K562 (cell line): ENCODE measurements at regions not wholly inside any gene's neighbourhood (a gene's known extent, or its start where the extent isn't known, plus 50 kb on each side); places are given as distances from the start of the nearest gene placed in this dataset.

Experiments
- ATAC-seq: fragments of 200-7000 bp; cut with Tn5 transposase; 3 replicates; pipeline ENCODE4 v1.9.1; 2020; ENCODE audit warnings: moderate library complexity
- BruUV-seq: library from RNA; stranded (reverse); fragments of 400-500 nt; replicated peaks from 2 replicates; lab custom pipeline; 2021; lab: Mats Ljungman, UMichigan
- CTCF ChIA-PET: fragments of 300-600 bp; formaldehyde crosslinking; extraction: SDS; loops from one replicate; lab custom pipeline; 2021; ENCODE audit warnings: low intra/inter-chr PET ratio; lab: Yijun Ruan, JAX
- POLR2A ChIA-PET: fragments of 300-600, 350-650 bp; sonication (Branson Sonifier 250); formaldehyde crosslinking; extraction: SDS; loops from one replicate; lab custom pipeline; 2021; ENCODE audit warnings: antibody characterized with exemption, inconsistent platforms; lab: Yijun Ruan, JAX
- DNase-seq, 4 experiments: peaks; one replicate each; pipeline versions ENCODE4 v3.0.0 to v3.0.0-alpha.2; 2011 to 2018; ENCODE audit warnings: low spot score in 3 of 4, mixed read lengths in 3 of 4; ENCODE audit errors: extremely low read depth in 1 of 4
- FAIRE-seq: peaks from 2 replicates; lab custom pipeline; 2011; peaks lifted over from hg19 to GRCh38; lab: Jason Lieb, UNC
- H2AFZ ChIP-seq: 2 replicates; pipeline ENCODE4 v1.6.0; 2011; ENCODE audit warnings: low read depth, low read length, control low read depth, inconsistent platforms
- H3K27ac ChIP-seq: fragments of 200-600 bp; 3 replicates; pipeline ENCODE4 v1.8.0; 2011; ENCODE audit warnings: low read depth, mild to moderate bottlenecking, control low read depth, inconsistent platforms, low read length, moderate library complexity, mixed read lengths; ENCODE audit errors: extremely low read depth
- H3K27me3 ChIP-seq, 2 experiments: fragments of 300-600 bp in 1 of 2; 2 replicates in 1 of 2; 3 replicates in 1 of 2; pipeline versions ENCODE4 v1.6.0 to v1.8.0; 2011; ENCODE audit warnings: inconsistent platforms in 2 of 2, low read length in 2 of 2, mild to moderate bottlenecking in 1 of 2, mixed read lengths in 1 of 2, moderate library complexity in 1 of 2; ENCODE audit not compliant: control insufficient read depth in 2 of 2, insufficient read depth in 2 of 2
- H3K36me3 ChIP-seq: fragments of 300-600 bp; 3 replicates; pipeline ENCODE4 v1.8.0; 2011; ENCODE audit warnings: mild to moderate bottlenecking, low read length, inconsistent platforms; ENCODE audit not compliant: control insufficient read depth, insufficient read depth
- H3K4me1 ChIP-seq, 2 experiments: fragments of 200-600 bp in 1 of 2; replicated peaks in 1 of 2; 2 replicates in 1 of 2; 3 replicates in 1 of 2; pipeline versions ENCODE4 v1.5.1 to v1.8.0; 2011; ENCODE audit warnings: inconsistent platforms in 2 of 2, low read length in 2 of 2, mild to moderate bottlenecking in 1 of 2, mixed read lengths in 1 of 2, moderate library complexity in 1 of 2; ENCODE audit not compliant: control insufficient read depth in 2 of 2, insufficient read depth in 2 of 2
- H3K4me2 ChIP-seq: 2 replicates; pipeline ENCODE4 v1.6.1; 2011; ENCODE audit warnings: low read length, control low read depth, inconsistent platforms, mixed read lengths; ENCODE audit not compliant: insufficient read depth
- H3K4me3 ChIP-seq: fragments of 200-600 bp; sonication (generic), shearing (Covaris generic); 2 replicates; pipeline ENCODE4 v1.5.1; 2016; ENCODE audit warnings: control low read depth, inconsistent platforms
- H3K79me2 ChIP-seq: fragments of 200-600 bp; 3 replicates; pipeline ENCODE4 v1.8.0; 2011; ENCODE audit warnings: low read length, inconsistent platforms; ENCODE audit not compliant: control insufficient read depth, insufficient read depth
- H3K9ac ChIP-seq, 2 experiments: 2 replicates each; pipeline versions ENCODE4 v1.6.0 to v1.6.1; 2011; ENCODE audit warnings: low read depth in 2 of 2, low read length in 2 of 2, control low read depth in 1 of 2, inconsistent platforms in 1 of 2, mild to moderate bottlenecking in 1 of 2, mixed read lengths in 1 of 2; ENCODE audit not compliant: insufficient read depth in 1 of 2
- H3K9me1 ChIP-seq: one replicate; pipeline ENCODE4 v1.6.0; 2011; ENCODE audit warnings: inconsistent platforms, mild to moderate bottlenecking, low read length, moderate library complexity; ENCODE audit not compliant: control insufficient read depth, insufficient read depth
- H3K9me3 ChIP-seq: replicated peaks from 2 replicates; pipeline ENCODE4 v1.5.1; 2011; ENCODE audit warnings: low read depth, low read length, inconsistent platforms; ENCODE audit not compliant: control insufficient read depth, insufficient read depth
- H4K20me1 ChIP-seq: replicated peaks from 2 replicates; pipeline ENCODE4 v1.6.1; 2011; ENCODE audit warnings: low read length, inconsistent platforms, mixed read lengths; ENCODE audit not compliant: control insufficient read depth, insufficient read depth
- BCL6 ChIP-seq: fragments of 250-450 bp; sonication (Bioruptor Pico); IDR thresholded peaks from 2 replicates; pipeline ENCODE4 v1.4.0; 2020
- BDP1 ChIP-seq: IDR thresholded peaks from 3 replicates; pipeline ENCODE4 v1.6.1; 2011; ENCODE audit not compliant: insufficient read length, insufficient read depth
- ESRRA ChIP-seq: fragments of 450-650 bp; IDR thresholded peaks from 2 replicates; pipeline ENCODE4 v1.6.1; 2014; ENCODE audit warnings: low read depth, mild to moderate bottlenecking, moderate library complexity, borderline replicate concordance
- HDAC8 ChIP-seq: fragments of 450-650 bp; IDR thresholded peaks from 2 replicates; pipeline ENCODE4 v1.6.1; 2016; ENCODE audit warnings: mild to moderate bottlenecking, missing genetic modification characterization, moderate library complexity, missing compliant biosample characterization
- RFX1 ChIP-seq: fragments of 450-650 bp; IDR thresholded peaks from 2 replicates; pipeline ENCODE4 v1.6.1; 2016; ENCODE audit warnings: mild to moderate bottlenecking, moderate library complexity
- SMARCB1 ChIP-seq: IDR thresholded peaks from 2 replicates; pipeline ENCODE4 v1.6.1; 2011; ENCODE audit warnings: improper control_type of control experiment, low read depth; ENCODE audit not compliant: insufficient read length
- TAF15 ChIP-seq: fragments of 200-400 bp; formaldehyde crosslinking; IDR thresholded peaks from 2 replicates; pipeline ENCODE4 v1.6.1; 2017; ENCODE audit warnings: mild to moderate bottlenecking, low read depth, low read length, moderate library complexity
- ZNF197 ChIP-seq: fragments of 200-800 bp; sonication (Bioruptor generic); IDR thresholded peaks from 2 replicates; pipeline ENCODE4 v1.6.1; 2016; ENCODE audit warnings: low read depth, missing genetic modification characterization, missing compliant biosample characterization
- ZNF75A ChIP-seq: fragments of 450-650 bp; formaldehyde crosslinking; IDR thresholded peaks from 2 replicates; pipeline ENCODE4 v1.4.0; 2020; ENCODE audit warnings: mild to moderate bottlenecking
- ZNF764 ChIP-seq: fragments of 250-450 bp; sonication (Bioruptor Pico); IDR thresholded peaks from 2 replicates; pipeline ENCODE4 v1.4.0; 2020; ENCODE audit warnings: low read depth, mild to moderate bottlenecking, moderate library complexity
- WGBS: fragments of 100-300 bp; shearing (Covaris generic); methylation state at CpG from one replicate; pipeline ENCODE4 v1.1.6; 2016; ENCODE audit warnings: low coverage, mixed read lengths; ENCODE audit not compliant: insufficient coverage; ENCODE audit errors: missing lambda C conversion rate; 5-methylcytosine and 5-hydroxymethylcytosine counted together
- in situ Hi-C: fragments of 300-500 bp; cut with MboI; formaldehyde crosslinking; loops from 4 replicates; pipeline ENCODE4 v1.15.0; 2018; ENCODE audit warnings: inconsistent platforms, mixed read lengths
- intact Hi-C: fragments of 100-400 bp; cut with micrococcal nuclease; formaldehyde crosslinking; loops from 2 replicates; pipeline ENCODE4 v1.14.2; 2022
- TF ChIP-seq, protein P1 (sequence below): fragments of 450-650 bp; IDR thresholded peaks from 2 replicates; pipeline ENCODE4 v1.6.1; 2016; ENCODE audit warnings: missing biosample characterization, missing genetic modification characterization

DNA sequence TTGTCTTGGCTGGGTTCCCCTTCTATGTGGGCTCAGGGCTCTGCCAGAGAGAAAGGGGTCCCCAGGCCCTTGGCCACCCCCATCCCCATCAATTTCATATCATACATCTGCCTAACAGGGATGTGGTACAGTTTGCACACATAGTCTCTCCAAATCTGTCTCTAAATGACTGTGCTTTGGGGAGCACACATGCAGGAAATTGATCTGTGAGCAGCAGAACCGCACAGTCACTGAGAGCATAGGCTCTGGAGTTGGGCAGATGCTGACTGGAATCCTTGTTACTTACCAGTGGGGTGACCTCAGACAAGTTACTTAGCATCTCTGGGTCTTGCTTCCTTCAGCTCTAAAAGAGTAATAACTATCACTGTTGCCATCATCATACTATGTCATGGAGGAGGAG, 273.9 kb downstream of the ABHD5 start:
- H4K20me1 ChIP-seq, result no peaks in the 10 kb centered on the region
- WGBS, result 0% methylated on average over 1 of the region's 1 CpG
- no peak overlapping the region for H3K9ac ChIP-seq
- in situ Hi-C loops, result no loop called here
- no peak for ATAC-seq
- POLR2A ChIA-PET, result interaction anchor here (0.6 kb wide), 1 partner anchor 15 kb away, joined by 3 read pairs; no protein-coding TSS in a partner anchor
- FAIRE-seq, result no peak
- no peak overlapping the region for H3K27ac ChIP-seq
- H3K4me3 ChIP-seq, result no peak overlapping the region
- peaks cover 19 to 33% of the 10 kb centered on the region in 2 experiments for H3K27me3 ChIP-seq
- BruUV-seq, result no TSS peak
- no peaks in the 10 kb centered on the region for H3K79me2 ChIP-seq
- CTCF ChIA-PET, result no interaction called here
- no peaks in the 10 kb centered on the region for H3K4me1 ChIP-seq
- H3K4me2 ChIP-seq, result no peak overlapping the region
- DNase-seq, result no peak
- H3K36me3 ChIP-seq, result no peaks in the 10 kb centered on the region
- no peaks in the 10 kb centered on the region for H3K9me1 ChIP-seq
- no peaks in the 10 kb centered on the region for H3K9me3 ChIP-seq
- TF ChIP-seq ZNF75A (CRISPR knock-in tag), result no peak
- TF ChIP-seq ZNF764 (CRISPR knock-in tag), result no peak
- TF ChIP-seq, protein P1, sequence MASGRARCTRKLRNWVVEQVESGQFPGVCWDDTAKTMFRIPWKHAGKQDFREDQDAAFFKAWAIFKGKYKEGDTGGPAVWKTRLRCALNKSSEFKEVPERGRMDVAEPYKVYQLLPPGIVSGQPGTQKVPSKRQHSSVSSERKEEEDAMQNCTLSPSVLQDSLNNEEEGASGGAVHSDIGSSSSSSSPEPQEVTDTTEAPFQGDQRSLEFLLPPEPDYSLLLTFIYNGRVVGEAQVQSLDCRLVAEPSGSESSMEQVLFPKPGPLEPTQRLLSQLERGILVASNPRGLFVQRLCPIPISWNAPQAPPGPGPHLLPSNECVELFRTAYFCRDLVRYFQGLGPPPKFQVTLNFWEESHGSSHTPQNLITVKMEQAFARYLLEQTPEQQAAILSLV (tag), result no peak
- no peak for TF ChIP-seq HDAC8 (tag)
- TF ChIP-seq BDP1, result no peak
- no peak for TF ChIP-seq ESRRA
- no peak for TF ChIP-seq TAF15
- no peak for TF ChIP-seq ZNF197
- TF ChIP-seq BCL6 (CRISPR knock-in tag), result no peak
- TF ChIP-seq RFX1, result no peak
- no peak for TF ChIP-seq SMARCB1
- TF ChIP-seq, all 486 proteins: peak for 0
- no peak overlapping the region for H2AFZ ChIP-seq
- intact Hi-C loops, result no loop called here
